Smooth muscle cell (in vitro differentiated cells): ENCODE measurements at regions not wholly inside any gene's neighbourhood (a gene's known extent, or its start where the extent isn't known, plus 50 kb on each side); places are given as distances from the start of the nearest gene placed in this dataset.
A peak's percentile ranks its signal among the peaks of the same experiment; 100 is the strongest.

ENCODE experiments used
- DNase-seq: peaks from one replicate; lab custom pipeline; 2025; ENCODE audit not compliant: unreplicated experiment; lab: John Stamatoyannopoulos, UW
- H2AFZ ChIP-seq: fragments of 200-600 bp; sonication (generic); 2 replicates; pipeline ENCODE4 v1.6.0; 2016; ENCODE audit warnings: antibody characterized with exemption, low read depth, mild to moderate bottlenecking
- H3F3A ChIP-seq: fragments of 200-600 bp; sonication (generic); 2 replicates; pipeline ENCODE4 v1.6.0; 2017; ENCODE audit warnings: antibody characterized with exemption, low read depth
- H3K27ac ChIP-seq: fragments of 200-600 bp; sonication (generic); 2 replicates; pipeline ENCODE4 v1.5.1; 2016; ENCODE audit warnings: low read depth, mild to moderate bottlenecking
- H3K27me3 ChIP-seq: fragments of 200-600 bp; sonication (generic); 2 replicates; pipeline ENCODE4 v1.6.1; 2016; ENCODE audit warnings: low read depth, mild to moderate bottlenecking
- H3K36me3 ChIP-seq: fragments of 200-600 bp; sonication (generic); 2 replicates; pipeline ENCODE4 v1.5.1; 2016; ENCODE audit warnings: low read depth
- H3K4me1 ChIP-seq: fragments of 200-600 bp; sonication (generic); 2 replicates; pipeline ENCODE4 v1.5.1; 2016; ENCODE audit warnings: low read depth
- H3K4me2 ChIP-seq: fragments of 200-600 bp; sonication (generic); 2 replicates; pipeline ENCODE4 v1.6.0; 2016; ENCODE audit warnings: mild to moderate bottlenecking
- H3K4me3 ChIP-seq: fragments of 200-600 bp; sonication (generic); 2 replicates; pipeline ENCODE4 v1.5.1; 2016; ENCODE audit warnings: mild to moderate bottlenecking
- H3K79me2 ChIP-seq: fragments of 200-600 bp; sonication (generic); 2 replicates; pipeline ENCODE4 v1.6.0; 2016; ENCODE audit warnings: low read depth, mild to moderate bottlenecking
- H3K9ac ChIP-seq: fragments of 200-600 bp; sonication (generic); 2 replicates; pipeline ENCODE4 v1.6.0; 2016; ENCODE audit warnings: low read depth
- H3K9me3 ChIP-seq: fragments of 200-600 bp; sonication (generic); replicated peaks from 2 replicates; pipeline ENCODE4 v1.5.1; 2016; ENCODE audit warnings: low read depth
- H4K20me1 ChIP-seq: fragments of 200-600 bp; sonication (generic); 2 replicates; pipeline ENCODE4 v1.6.0; 2016; ENCODE audit warnings: low read depth
- WGBS: methylation state at CpG from one replicate; pipeline ENCODE4 v1.1.7; 2016; ENCODE audit warnings: low lambda C conversion rate; 5-methylcytosine and 5-hydroxymethylcytosine counted together
- TF ChIP-seq, protein P1 (sequence below): fragments of 200-600 bp; sonication (generic); IDR thresholded peaks from 2 replicates; pipeline ENCODE4 v1.5.1; 2017; ENCODE audit warnings: borderline replicate concordance, mild to moderate bottlenecking, antibody characterized with exemption; ENCODE audit not compliant: insufficient read depth, poor library complexity, severe bottlenecking

GRCh38 chr11:70543611-70544010 is 145.3 kb downstream of the CTTN start:
- Histone ChIP-seq H3K4me3 (no peak overlapping the region), H3K9me3 (no peaks in the 10 kb centered on the region), H3K9ac (no peak overlapping the region), H3K4me2 (no peak overlapping the region), H3F3A (no peaks in the 10 kb centered on the region), H3K27ac (no peak overlapping the region), H3K79me2 (no peaks in the 10 kb centered on the region), H3K4me1 (peaks cover 13% of the 10 kb centered on the region), H4K20me1 (no peaks in the 10 kb centered on the region), H3K27me3 (no peaks in the 10 kb centered on the region), H2AFZ (no peak overlapping the region), H3K36me3 (no peaks in the 10 kb centered on the region)
- 96% methylated on average over 7 of the region's 7 CpGs for WGBS
- TF ChIP-seq, protein P1, sequence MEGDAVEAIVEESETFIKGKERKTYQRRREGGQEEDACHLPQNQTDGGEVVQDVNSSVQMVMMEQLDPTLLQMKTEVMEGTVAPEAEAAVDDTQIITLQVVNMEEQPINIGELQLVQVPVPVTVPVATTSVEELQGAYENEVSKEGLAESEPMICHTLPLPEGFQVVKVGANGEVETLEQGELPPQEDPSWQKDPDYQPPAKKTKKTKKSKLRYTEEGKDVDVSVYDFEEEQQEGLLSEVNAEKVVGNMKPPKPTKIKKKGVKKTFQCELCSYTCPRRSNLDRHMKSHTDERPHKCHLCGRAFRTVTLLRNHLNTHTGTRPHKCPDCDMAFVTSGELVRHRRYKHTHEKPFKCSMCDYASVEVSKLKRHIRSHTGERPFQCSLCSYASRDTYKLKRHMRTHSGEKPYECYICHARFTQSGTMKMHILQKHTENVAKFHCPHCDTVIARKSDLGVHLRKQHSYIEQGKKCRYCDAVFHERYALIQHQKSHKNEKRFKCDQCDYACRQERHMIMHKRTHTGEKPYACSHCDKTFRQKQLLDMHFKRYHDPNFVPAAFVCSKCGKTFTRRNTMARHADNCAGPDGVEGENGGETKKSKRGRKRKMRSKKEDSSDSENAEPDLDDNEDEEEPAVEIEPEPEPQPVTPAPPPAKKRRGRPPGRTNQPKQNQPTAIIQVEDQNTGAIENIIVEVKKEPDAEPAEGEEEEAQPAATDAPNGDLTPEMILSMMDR = no peak
- DNase-seq = no peak

DNA sequence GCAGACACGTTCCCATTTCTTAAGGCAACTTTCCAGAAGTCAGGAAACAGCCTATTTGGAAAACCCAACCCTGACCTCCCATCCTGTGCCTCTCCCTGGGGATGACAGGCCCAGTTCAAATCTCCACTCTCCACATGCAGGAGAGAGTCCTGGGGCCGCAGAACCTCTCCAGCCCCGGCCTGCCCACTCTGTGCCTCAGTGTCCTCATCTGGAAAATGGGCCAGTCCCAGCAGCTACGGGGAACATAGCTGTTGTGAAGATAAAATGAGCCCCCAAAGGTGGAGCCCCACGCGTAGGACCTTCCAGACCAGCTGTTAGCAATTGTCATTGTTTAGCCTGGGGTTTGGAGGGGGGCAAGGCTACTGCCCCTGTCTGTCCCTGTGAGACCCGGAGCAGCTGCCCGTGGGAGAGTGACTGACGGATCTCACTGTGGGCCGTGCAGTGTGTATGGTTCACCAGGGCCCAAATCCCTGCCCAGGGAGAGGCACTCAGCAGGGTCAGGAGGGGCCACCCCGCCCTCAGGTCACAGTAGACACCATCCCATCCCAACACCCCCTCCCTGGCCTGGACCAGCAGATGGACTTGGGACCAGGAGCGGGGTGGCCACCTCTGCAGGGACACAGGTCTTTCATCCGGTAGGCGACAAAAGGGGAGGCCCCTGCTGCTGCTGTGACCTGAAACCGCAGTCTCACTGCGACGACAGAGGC is 145.9 kb downstream of the CTTN start:
- H3K27ac ChIP-seq = peak overlapping the region; percentile 69

DNA sequence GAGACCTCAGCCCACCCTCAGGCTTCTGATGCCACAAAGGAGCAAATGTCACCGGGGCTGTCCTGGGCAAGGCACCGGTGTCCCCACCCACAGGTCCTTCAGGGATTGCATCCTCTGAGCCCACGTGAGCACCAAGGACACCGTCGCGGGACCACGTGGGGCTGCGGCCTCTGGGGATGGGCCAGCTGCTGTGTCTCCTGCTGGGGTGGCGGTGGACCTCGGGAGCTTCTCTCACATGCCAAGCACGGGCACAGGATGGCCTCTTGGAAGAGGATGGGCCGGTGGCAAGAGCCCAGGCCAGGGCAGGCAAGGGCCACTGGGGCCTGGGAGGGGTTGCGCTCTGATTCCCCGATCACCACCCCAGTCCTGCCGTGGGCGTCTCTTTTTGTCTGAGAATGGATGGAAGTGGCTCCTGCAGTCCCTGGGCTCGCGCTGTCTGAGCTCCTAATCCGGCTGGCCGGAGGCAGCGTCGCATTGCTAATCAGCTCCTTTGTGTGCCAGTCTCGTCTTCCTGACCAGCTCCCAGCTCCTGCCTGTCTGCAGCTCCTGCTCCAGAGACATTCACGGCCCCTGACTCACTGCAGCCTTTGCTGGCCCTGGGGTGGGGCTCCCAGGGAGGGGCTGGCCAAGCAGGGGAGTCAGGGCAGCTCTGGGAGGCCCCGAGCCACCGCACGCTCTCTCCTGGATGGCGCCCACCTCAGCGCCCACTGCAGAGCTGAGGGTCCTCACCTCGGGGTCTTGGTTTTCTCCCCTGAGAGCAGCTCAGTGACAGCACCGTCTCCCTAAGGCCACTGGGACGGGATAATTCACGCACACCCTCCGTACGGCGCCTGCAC is 146.7 kb downstream of the CTTN start:
- Histone ChIP-seq H4K20me1 (no peaks in the 10 kb centered on the region), H3K4me1 (peaks cover 13% of the 10 kb centered on the region), H3K27me3 (no peaks in the 10 kb centered on the region), H3K36me3 (no peaks in the 10 kb centered on the region), H2AFZ (no peak overlapping the region), H3K9ac (peak overlapping the region; percentile 41), H3K4me3 (no peak overlapping the region), H3K4me2 (peak overlapping the region; percentile 58), H3F3A (no peaks in the 10 kb centered on the region), H3K9me3 (no peaks in the 10 kb centered on the region), H3K79me2 (no peaks in the 10 kb centered on the region), H3K27ac (peak overlapping the region; percentile 69)
- TF ChIP-seq, protein P1 = no peak
- 50% methylated on average over 36 of the region's 36 CpGs for WGBS
- DNase-seq = no peak

More for the DNA sequence above, 145.9 kb downstream of the CTTN start:
- H2AFZ ChIP-seq = no peak overlapping the region
- H3K9me3 ChIP-seq = no peaks in the 10 kb centered on the region
- H3K36me3 ChIP-seq = no peaks in the 10 kb centered on the region
- TF ChIP-seq, protein P1 = no peak
- H3K79me2 ChIP-seq = no peaks in the 10 kb centered on the region
- H3K4me2 ChIP-seq = peak overlapping the region; percentile 58
- H3F3A ChIP-seq = no peaks in the 10 kb centered on the region
- no peaks in the 10 kb centered on the region for H3K27me3 ChIP-seq
- peak overlapping the region; percentile 41 for H3K9ac ChIP-seq
- no peak overlapping the region for H3K4me3 ChIP-seq
- 97% methylated on average over 17 of the region's 17 CpGs for WGBS
- peaks cover 13% of the 10 kb centered on the region for H3K4me1 ChIP-seq
- DNase-seq = no peak
- no peaks in the 10 kb centered on the region for H4K20me1 ChIP-seq
